Stomach (tissue), 4 donors: ENCODE measurements at regions not wholly inside any gene's neighbourhood (a gene's known extent, or its start where the extent isn't known, plus 50 kb on each side); places are given as distances from the start of the nearest gene placed in this dataset.

Experiments used
- POLR2A ChIP-seq, 4 donors: fragments of 450-650 bp; IDR thresholded peaks; one replicate each; pipeline ENCODE4 v1.6.1; 2016; ENCODE audit warnings: antibody characterized with exemption in 4 of 4, control low read depth in 2 of 4, mild to moderate bottlenecking in 1 of 4, moderate library complexity in 1 of 4
- TF ChIP-seq, protein P1 (sequence below), 7 experiments: fragments of 450-650 bp in 4 of 7; fragments of 200-600 bp in 3 of 7; sonication (generic) in 3 of 7; IDR thresholded peaks; one replicate each; pipeline ENCODE4 v1.5.1; 2016 to 2019; ENCODE audit warnings: antibody characterized with exemption in 7 of 7, control low read depth in 2 of 7, mild to moderate bottlenecking in 1 of 7

- TF ChIP-seq, protein P1, sequence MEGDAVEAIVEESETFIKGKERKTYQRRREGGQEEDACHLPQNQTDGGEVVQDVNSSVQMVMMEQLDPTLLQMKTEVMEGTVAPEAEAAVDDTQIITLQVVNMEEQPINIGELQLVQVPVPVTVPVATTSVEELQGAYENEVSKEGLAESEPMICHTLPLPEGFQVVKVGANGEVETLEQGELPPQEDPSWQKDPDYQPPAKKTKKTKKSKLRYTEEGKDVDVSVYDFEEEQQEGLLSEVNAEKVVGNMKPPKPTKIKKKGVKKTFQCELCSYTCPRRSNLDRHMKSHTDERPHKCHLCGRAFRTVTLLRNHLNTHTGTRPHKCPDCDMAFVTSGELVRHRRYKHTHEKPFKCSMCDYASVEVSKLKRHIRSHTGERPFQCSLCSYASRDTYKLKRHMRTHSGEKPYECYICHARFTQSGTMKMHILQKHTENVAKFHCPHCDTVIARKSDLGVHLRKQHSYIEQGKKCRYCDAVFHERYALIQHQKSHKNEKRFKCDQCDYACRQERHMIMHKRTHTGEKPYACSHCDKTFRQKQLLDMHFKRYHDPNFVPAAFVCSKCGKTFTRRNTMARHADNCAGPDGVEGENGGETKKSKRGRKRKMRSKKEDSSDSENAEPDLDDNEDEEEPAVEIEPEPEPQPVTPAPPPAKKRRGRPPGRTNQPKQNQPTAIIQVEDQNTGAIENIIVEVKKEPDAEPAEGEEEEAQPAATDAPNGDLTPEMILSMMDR (IDR thresholded peaks at IDR 0.05), result no peak
- TF ChIP-seq POLR2A (IDR thresholded peaks at IDR 0.05), result no peak
These were observed 137.3 kb upstream of the GPR12 start for GRCh38 chr13:26897706-26898550.
